ENCODE measurements at regions not wholly inside any gene's neighbourhood (a gene's known extent, or its start where the extent isn't known, plus 50 kb on each side); places are given as distances from the start of the nearest gene placed in this dataset.
"Not testable (repeated sequence)": the region's sequence is repeated elsewhere in the genome, so short reads cannot be mapped to it uniquely, and the experiment has no call there.

DNA sequence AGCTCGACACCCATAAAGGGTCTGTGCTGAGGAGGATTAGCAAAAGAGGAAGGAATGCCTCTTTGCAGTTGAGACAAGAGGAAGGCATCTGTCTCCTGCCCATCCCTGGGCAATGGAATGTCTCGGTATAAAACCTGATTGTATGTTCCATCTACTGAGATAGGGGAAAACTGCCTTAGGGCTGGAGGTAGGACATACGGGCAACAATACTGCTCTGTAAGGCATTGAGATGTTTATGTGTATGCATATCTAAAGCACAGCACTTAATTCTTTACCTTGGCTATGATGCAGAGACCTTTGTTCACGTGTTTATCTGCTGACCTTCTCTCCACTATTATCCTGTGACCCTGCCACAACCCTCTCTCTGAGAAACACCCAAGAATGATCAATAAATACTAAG is 210.7 kb downstream of the POTED start:
- not testable (repeated sequence) for TF ChIP-seq CTCF, POLR2A, EP300 (IDR thresholded peaks at IDR 0.05)

Measured in ovary (tissue), 3 donors.